ENCODE measurements at regions not wholly inside any gene's neighbourhood (a gene's known extent, or its start where the extent isn't known, plus 50 kb on each side); places are given as distances from the start of the nearest gene placed in this dataset.

GRCh38 chr4:20639346-20639745 lies 60.9 kb upstream of the PACRGL start:
- TF ChIP-seq CTCF (IDR thresholded peaks at IDR 0.05; ENCODE audit: insufficient read depth, low read length, poor library complexity, severe bottlenecking) (no peak), EZH2phosphoT487 (conservative IDR thresholded peaks at IDR 0.05; ENCODE audit: low read length) (no peak)
